GM12878 (cell line): ENCODE measurements at regions not wholly inside any gene's neighbourhood (a gene's known extent, or its start where the extent isn't known, plus 50 kb on each side); places are given as distances from the start of the nearest gene placed in this dataset.

Experiments
- ATAC-seq: fragments of 200-7000 bp; cut with Tn5 transposase; 3 replicates; pipeline ENCODE4 v1.9.1; 2020; ENCODE audit warnings: mild to moderate bottlenecking, moderate library complexity
- BruUV-seq: library from RNA; stranded (reverse); fragments of 400-500 nt; replicated peaks from 2 replicates; lab custom pipeline; 2021; lab: Mats Ljungman, UMichigan
- CTCF ChIA-PET: fragments of 300-600 bp; sonication (Branson Sonifier 250); formaldehyde crosslinking; extraction: SDS; loops from one replicate; lab custom pipeline; 2021; ENCODE audit warnings: inconsistent platforms; lab: Yijun Ruan, JAX
- POLR2A ChIA-PET: fragments of 350-600 bp; formaldehyde crosslinking; extraction: SDS; loops from one replicate; lab custom pipeline; 2021; ENCODE audit warnings: inconsistent platforms; lab: Charles Lee
- RAD21 ChIA-PET: fragments of 300-600 bp; sonication (Branson Sonifier 250); formaldehyde crosslinking; loops from one replicate; lab custom pipeline; 2023; ENCODE audit warnings: antibody characterized with exemption; ENCODE audit not compliant: unreplicated experiment; lab: Charles Lee
- SMC1A ChIA-PET: fragments of 300-600 bp; sonication (Branson Sonifier 250); formaldehyde crosslinking; loops from one replicate; lab custom pipeline; 2023; ENCODE audit not compliant: unreplicated experiment, uncharacterized antibody; lab: Charles Lee
- DNase-seq: peaks from one replicate; pipeline ENCODE4 v3.0.0-alpha.2; 2011; ENCODE audit warnings: low read depth, low spot score
- FAIRE-seq: peaks from 3 replicates; lab custom pipeline; 2011; peaks lifted over from hg19 to GRCh38; lab: Jason Lieb, UNC
- H2AFZ ChIP-seq: 2 replicates; pipeline ENCODE4 v1.6.0; 2011; ENCODE audit warnings: low read depth, low read length, control low read depth; ENCODE audit not compliant: control insufficient read depth
- H3K27ac ChIP-seq: 2 replicates; pipeline ENCODE4 v1.5.1; 2011; ENCODE audit warnings: control low read depth; ENCODE audit not compliant: control insufficient read depth, insufficient read depth
- H3K27me3 ChIP-seq, 2 experiments: replicated peaks in 1 of 2; 2 replicates each; pipeline versions ENCODE4 v1.6.0 to v1.6.1; 2011; ENCODE audit warnings: low read length in 1 of 2; ENCODE audit not compliant: control insufficient read depth in 2 of 2, insufficient read depth in 2 of 2
- H3K36me3 ChIP-seq, 2 experiments: 2 replicates each; pipeline ENCODE4 v1.5.1; 2011; ENCODE audit warnings: low read length in 1 of 2; ENCODE audit not compliant: control insufficient read depth in 2 of 2, insufficient read depth in 2 of 2
- H3K4me1 ChIP-seq: 2 replicates; pipeline ENCODE4 v1.6.1; 2011; ENCODE audit warnings: mild to moderate bottlenecking, low read length, moderate library complexity, mixed read lengths; ENCODE audit not compliant: control insufficient read depth, insufficient read depth
- H3K4me2 ChIP-seq: 2 replicates; pipeline ENCODE4 v1.6.0; 2011; ENCODE audit warnings: control low read depth; ENCODE audit not compliant: control insufficient read depth, insufficient read depth
- H3K4me3 ChIP-seq: fragments of 200-600 bp; sonication (generic); 2 replicates; pipeline ENCODE4 v1.5.1; 2016
- H3K79me2 ChIP-seq: 2 replicates; pipeline ENCODE4 v1.6.0; 2011; ENCODE audit warnings: low read length; ENCODE audit not compliant: control insufficient read depth, insufficient read depth
- H3K9ac ChIP-seq: 2 replicates; pipeline ENCODE4 v1.8.0; 2011; ENCODE audit warnings: low read length, control low read depth, mixed read lengths; ENCODE audit not compliant: control insufficient read depth, insufficient read depth
- H3K9me3 ChIP-seq: replicated peaks from 3 replicates; pipeline ENCODE4 v1.5.1; 2011; ENCODE audit warnings: mild to moderate bottlenecking, low read length; ENCODE audit not compliant: control insufficient read depth, insufficient read depth
- H4K20me1 ChIP-seq: 2 replicates; pipeline ENCODE4 v1.6.0; 2011; ENCODE audit not compliant: control insufficient read depth, insufficient read depth
- BACH1 ChIP-seq: fragments of 450-650 bp; IDR thresholded peaks from 2 replicates; pipeline ENCODE4 v1.6.1; 2017; ENCODE audit warnings: mild to moderate bottlenecking, borderline replicate concordance
- CREB1 ChIP-seq: IDR thresholded peaks from 2 replicates; pipeline ENCODE4 v1.6.1; 2012; ENCODE audit warnings: low read depth, mild to moderate bottlenecking, inconsistent platforms
- IRF4 ChIP-seq: IDR thresholded peaks from 2 replicates; pipeline ENCODE4 v1.6.1; 2011; ENCODE audit warnings: low read depth, low read length
- KDM1A ChIP-seq: fragments of 200-600 bp; sonication (generic); IDR thresholded peaks from 2 replicates; pipeline ENCODE4 v1.6.1; 2016; ENCODE audit warnings: borderline replicate concordance
- NFIC ChIP-seq: IDR thresholded peaks from 2 replicates; pipeline ENCODE4 v1.6.1; 2012; ENCODE audit warnings: low read depth, mild to moderate bottlenecking, inconsistent platforms, low read length, moderate library complexity
- NFYB ChIP-seq: IDR thresholded peaks from 2 replicates; pipeline ENCODE4 v1.6.1; 2011; ENCODE audit warnings: low read depth, mild to moderate bottlenecking, low read length, improper control_type of control experiment, moderate library complexity; ENCODE audit not compliant: insufficient read depth
- NR2C2 ChIP-seq: IDR thresholded peaks from 2 replicates; pipeline ENCODE4 v1.6.1; 2011; ENCODE audit warnings: borderline replicate concordance, low read depth; ENCODE audit not compliant: control insufficient read depth, insufficient read length
- POLR2AphosphoS2 ChIP-seq: IDR thresholded peaks from 2 replicates; pipeline ENCODE4 v1.6.1; 2011; ENCODE audit warnings: low read depth, mild to moderate bottlenecking, low read length, improper control_type of control experiment, moderate library complexity
- POU2F2 ChIP-seq: IDR thresholded peaks from 3 replicates; pipeline ENCODE4 v1.6.1; 2011; ENCODE audit warnings: low read depth, mild to moderate bottlenecking, low read length, borderline replicate concordance
- RFX5 ChIP-seq: IDR thresholded peaks from 2 replicates; pipeline ENCODE4 v1.6.1; 2011; ENCODE audit warnings: low read depth, low read length, improper control_type of control experiment
- STAT1 ChIP-seq: fragments of 450-650 bp; conservative IDR thresholded peaks from 2 replicates; pipeline ENCODE4 v1.6.1; 2014; ENCODE audit warnings: antibody characterized with exemption, mild to moderate bottlenecking
- ZBED1 ChIP-seq: IDR thresholded peaks from 2 replicates; pipeline ENCODE4 v1.6.1; 2016; ENCODE audit warnings: borderline replicate concordance
- WGBS: methylation state at CpG from one replicate; pipeline ENCODE4 v1.1.6; 2016; ENCODE audit warnings: low lambda C conversion rate; ENCODE audit not compliant: insufficient replicate concordance, insufficient coverage; ENCODE audit errors: missing lambda C conversion rate; 5-methylcytosine and 5-hydroxymethylcytosine counted together
- in situ Hi-C: fragments of 300-500 bp; cut with MboI; formaldehyde crosslinking; loops from 9 replicates; pipeline ENCODE4 v1.14.3; 2018; ENCODE audit warnings: mixed read lengths
- intact Hi-C: fragments of 100-400 bp; cut with micrococcal nuclease; formaldehyde crosslinking; loops from one replicate; pipeline ENCODE4 v1.14.2; 2022; ENCODE audit not compliant: unreplicated experiment
- TF ChIP-seq, protein P1 (sequence below): fragments of 450-650 bp; IDR thresholded peaks from 2 replicates; pipeline ENCODE4 v1.6.1; 2016; ENCODE audit warnings: mild to moderate bottlenecking
- TF ChIP-seq, protein P2 (sequence below): fragments of 450-650 bp; IDR thresholded peaks from 2 replicates; pipeline ENCODE4 v1.6.1; 2018; ENCODE audit warnings: borderline replicate concordance, mild to moderate bottlenecking; ENCODE audit not compliant: partially characterized antibody
- TF ChIP-seq, protein P3 (sequence below): fragments of 450-650 bp; IDR thresholded peaks from 2 replicates; pipeline ENCODE4 v1.6.1; 2018; ENCODE audit warnings: mild to moderate bottlenecking, low read depth, moderate library complexity; ENCODE audit not compliant: partially characterized antibody

DNA sequence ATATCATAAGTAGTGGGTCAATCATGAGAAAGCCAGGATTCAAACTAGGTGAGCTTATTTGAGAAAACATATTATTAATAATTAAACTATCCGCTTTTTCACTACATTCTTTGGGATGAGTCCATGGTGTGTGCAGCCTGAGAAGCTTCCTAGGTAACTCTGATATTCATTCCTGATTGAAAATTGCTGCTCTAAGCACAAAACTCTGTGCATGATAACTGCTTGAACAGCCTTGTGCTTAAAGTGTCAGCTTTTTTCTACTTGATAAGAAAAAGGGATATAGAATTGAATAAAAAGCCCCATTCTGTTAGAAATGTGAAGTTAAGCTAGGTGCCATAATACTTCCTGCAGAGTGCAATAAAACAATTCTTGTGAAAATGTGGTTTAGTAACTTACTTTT is 343.5 kb upstream of the LUZP2 start (continued):
- no peak for TF ChIP-seq POLR2AphosphoS2
- TF ChIP-seq IRF4: no peak
- no peak for TF ChIP-seq RFX5
- TF ChIP-seq NFIC: no peak
- TF ChIP-seq NR2C2: no peak
- TF ChIP-seq, protein P1, sequence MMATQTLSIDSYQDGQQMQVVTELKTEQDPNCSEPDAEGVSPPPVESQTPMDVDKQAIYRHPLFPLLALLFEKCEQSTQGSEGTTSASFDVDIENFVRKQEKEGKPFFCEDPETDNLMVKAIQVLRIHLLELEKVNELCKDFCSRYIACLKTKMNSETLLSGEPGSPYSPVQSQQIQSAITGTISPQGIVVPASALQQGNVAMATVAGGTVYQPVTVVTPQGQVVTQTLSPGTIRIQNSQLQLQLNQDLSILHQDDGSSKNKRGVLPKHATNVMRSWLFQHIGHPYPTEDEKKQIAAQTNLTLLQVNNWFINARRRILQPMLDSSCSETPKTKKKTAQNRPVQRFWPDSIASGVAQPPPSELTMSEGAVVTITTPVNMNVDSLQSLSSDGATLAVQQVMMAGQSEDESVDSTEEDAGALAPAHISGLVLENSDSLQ: no peak
- TF ChIP-seq ZBED1: no peak
- TF ChIP-seq, protein P2, sequence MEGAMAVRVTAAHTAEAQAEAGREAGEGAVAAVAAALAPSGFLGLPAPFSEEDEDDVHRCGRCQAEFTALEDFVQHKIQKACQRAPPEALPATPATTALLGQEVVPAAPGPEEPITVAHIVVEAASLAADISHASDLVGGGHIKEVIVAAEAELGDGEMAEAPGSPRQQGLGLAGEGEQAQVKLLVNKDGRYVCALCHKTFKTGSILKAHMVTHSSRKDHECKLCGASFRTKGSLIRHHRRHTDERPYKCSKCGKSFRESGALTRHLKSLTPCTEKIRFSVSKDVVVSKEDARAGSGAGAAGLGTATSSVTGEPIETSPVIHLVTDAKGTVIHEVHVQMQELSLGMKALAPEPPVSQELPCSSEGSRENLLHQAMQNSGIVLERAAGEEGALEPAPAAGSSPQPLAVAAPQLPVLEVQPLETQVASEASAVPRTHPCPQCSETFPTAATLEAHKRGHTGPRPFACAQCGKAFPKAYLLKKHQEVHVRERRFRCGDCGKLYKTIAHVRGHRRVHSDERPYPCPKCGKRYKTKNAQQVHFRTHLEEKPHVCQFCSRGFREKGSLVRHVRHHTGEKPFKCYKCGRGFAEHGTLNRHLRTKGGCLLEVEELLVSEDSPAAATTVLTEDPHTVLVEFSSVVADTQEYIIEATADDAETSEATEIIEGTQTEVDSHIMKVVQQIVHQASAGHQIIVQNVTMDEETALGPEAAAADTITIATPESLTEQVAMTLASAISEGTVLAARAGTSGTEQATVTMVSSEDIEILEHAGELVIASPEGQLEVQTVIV: no peak
- no peak for TF ChIP-seq KDM1A

DNA sequence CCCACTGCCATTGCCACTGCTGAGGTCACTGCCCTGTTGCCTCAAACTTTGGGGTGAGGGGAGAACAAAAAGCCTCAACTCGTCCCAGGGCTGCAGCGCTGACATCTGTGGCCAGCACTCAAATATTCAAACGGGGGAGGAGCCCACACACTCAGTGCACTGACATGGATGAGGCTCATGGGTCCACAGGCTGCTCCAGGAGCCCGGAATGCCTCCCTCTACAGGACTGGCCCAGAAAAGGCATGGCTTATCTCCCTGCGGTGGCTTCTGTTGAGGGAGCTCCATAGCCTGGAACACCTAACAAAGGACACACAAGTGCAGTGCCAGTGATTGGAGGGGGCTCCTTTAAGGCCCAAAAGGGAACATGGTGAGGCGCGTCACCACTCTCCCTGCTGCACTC is 341.1 kb upstream of the LUZP2 start:
- Histone ChIP-seq H3K9me3 (no peaks in the 10 kb centered on the region), H3K9ac (no peak overlapping the region), H4K20me1 (no peaks in the 10 kb centered on the region), H3K27ac (no peak overlapping the region), H2AFZ (no peak overlapping the region), H3K79me2 (no peaks in the 10 kb centered on the region), H3K4me3 (no peak overlapping the region), H3K4me1 (no peaks in the 10 kb centered on the region), H3K27me3 (no peaks in the 10 kb centered on the region), H3K4me2 (no peak overlapping the region), H3K36me3 (no peaks in the 10 kb centered on the region)
- no peak for FAIRE-seq
- intact Hi-C loops: no loop called here
- ChIA-PET POLR2A (no interaction called here), SMC1A (interaction anchor here (0.7 kb wide), 1 partner anchor 35 kb away, joined by 3 read pairs; no protein-coding TSS in a partner anchor), RAD21 (no interaction called here), CTCF (no interaction called here)
- BruUV-seq: no TSS peak
- DNase-seq: no peak
- WGBS: 35% methylated on average over 7 of the region's 7 CpGs
- in situ Hi-C loops: no loop called here
- ATAC-seq: peak; percentile 31; the same call in 1 of the 3 replicates
- TF ChIP-seq, protein P3, sequence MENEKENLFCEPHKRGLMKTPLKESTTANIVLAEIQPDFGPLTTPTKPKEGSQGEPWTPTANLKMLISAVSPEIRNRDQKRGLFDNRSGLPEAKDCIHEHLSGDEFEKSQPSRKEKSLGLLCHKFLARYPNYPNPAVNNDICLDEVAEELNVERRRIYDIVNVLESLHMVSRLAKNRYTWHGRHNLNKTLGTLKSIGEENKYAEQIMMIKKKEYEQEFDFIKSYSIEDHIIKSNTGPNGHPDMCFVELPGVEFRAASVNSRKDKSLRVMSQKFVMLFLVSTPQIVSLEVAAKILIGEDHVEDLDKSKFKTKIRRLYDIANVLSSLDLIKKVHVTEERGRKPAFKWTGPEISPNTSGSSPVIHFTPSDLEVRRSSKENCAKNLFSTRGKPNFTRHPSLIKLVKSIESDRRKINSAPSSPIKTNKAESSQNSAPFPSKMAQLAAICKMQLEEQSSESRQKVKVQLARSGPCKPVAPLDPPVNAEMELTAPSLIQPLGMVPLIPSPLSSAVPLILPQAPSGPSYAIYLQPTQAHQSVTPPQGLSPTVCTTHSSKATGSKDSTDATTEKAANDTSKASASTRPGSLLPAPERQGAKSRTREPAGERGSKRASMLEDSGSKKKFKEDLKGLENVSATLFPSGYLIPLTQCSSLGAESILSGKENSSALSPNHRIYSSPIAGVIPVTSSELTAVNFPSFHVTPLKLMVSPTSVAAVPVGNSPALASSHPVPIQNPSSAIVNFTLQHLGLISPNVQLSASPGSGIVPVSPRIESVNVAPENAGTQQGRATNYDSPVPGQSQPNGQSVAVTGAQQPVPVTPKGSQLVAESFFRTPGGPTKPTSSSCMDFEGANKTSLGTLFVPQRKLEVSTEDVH: no peak
- no peak for TF ChIP-seq BACH1
- no peak for TF ChIP-seq NFYB
- TF ChIP-seq POU2F2: no peak
- no peak for TF ChIP-seq STAT1
- no peak for TF ChIP-seq CREB1
